ENCODE measurements at regions not wholly inside any gene's neighbourhood (a gene's known extent, or its start where the extent isn't known, plus 50 kb on each side); places are given as distances from the start of the nearest gene placed in this dataset.

DNA sequence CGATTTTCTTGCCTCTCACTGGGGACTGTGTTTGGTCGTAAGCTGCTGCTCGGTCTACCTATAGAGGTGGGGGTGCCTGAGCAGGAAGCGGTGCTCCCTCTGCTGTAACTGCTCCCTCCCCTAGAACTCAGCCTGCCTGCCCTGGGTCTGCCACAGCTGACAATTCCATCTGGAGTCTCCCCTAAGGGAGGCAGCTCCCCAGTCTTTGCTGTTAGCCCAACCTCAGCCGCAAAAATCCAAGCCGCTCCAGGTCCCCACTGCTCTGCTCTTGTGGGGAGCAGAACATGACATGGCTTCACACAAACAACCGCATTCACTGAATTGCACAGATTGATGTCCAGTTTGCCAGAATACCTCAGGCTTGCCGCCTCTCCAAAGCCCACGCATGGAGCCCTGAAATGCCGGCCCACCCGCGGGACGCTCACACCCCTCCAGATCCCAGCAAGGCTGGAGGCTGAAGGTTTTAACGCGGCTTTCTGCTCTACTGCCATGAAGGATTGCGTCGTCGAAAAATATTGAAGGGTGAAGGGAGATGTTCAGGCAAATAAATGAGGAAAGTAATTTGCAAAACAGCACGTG lies 221.5 kb upstream of the FOXF1 start:
- TF ChIP-seq, protein P1, sequence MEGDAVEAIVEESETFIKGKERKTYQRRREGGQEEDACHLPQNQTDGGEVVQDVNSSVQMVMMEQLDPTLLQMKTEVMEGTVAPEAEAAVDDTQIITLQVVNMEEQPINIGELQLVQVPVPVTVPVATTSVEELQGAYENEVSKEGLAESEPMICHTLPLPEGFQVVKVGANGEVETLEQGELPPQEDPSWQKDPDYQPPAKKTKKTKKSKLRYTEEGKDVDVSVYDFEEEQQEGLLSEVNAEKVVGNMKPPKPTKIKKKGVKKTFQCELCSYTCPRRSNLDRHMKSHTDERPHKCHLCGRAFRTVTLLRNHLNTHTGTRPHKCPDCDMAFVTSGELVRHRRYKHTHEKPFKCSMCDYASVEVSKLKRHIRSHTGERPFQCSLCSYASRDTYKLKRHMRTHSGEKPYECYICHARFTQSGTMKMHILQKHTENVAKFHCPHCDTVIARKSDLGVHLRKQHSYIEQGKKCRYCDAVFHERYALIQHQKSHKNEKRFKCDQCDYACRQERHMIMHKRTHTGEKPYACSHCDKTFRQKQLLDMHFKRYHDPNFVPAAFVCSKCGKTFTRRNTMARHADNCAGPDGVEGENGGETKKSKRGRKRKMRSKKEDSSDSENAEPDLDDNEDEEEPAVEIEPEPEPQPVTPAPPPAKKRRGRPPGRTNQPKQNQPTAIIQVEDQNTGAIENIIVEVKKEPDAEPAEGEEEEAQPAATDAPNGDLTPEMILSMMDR (IDR thresholded peaks at IDR 0.05) = no peak
- intact Hi-C loops (cut with DNase I) = no loop called here
- Histone ChIP-seq H3K9me3 (no peaks in the 10 kb centered on the region), H3K27ac (no peak overlapping the region), H3K4me3 (no peak overlapping the region), H3K4me1 (no peaks in the 10 kb centered on the region), H3K27me3 (peaks cover 0 to 6% (median 2%) of the 10 kb centered on the region in 4 donors), H3K36me3 (no peaks in the 10 kb centered on the region)
- FAIRE-seq (no peak), DNase-seq (no peak), ATAC-seq (no peak)
- 13 to 18% methylated on average over 19 of the region's 19 CpGs for WGBS, 2 donors

DNA sequence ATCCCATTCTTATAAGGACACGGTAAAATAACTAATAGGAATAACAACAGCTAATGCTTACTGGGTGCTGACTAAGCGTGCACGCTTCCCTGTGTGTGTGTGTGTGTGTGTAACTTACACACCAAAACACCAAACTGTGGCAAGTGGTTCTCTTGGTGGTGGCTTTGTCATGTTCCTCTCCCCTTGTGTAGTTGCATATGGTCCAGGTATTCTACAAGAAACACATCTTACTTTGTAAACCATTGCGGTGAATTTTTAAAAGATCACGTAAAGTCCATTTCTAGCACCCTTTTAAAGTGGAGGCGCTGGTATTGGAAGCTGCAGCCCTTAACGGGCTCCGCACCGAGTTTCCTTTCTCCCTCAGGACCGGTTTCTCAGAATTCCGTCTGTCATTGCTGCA lies 221.0 kb upstream of the FOXF1 start:
- ATAC-seq = no peak
- no peaks in the 10 kb centered on the region for H3K36me3 ChIP-seq
- no peaks in the 10 kb centered on the region for H3K9me3 ChIP-seq
- DNase-seq = no peak
- H3K4me1 ChIP-seq = no peaks in the 10 kb centered on the region
- TF ChIP-seq, protein P1 (IDR thresholded peaks at IDR 0.05) = no peak
- no peak overlapping the region for H3K27ac ChIP-seq
- no peak for FAIRE-seq
- peaks cover 0 to 6% (median 2%) of the 10 kb centered on the region in 4 donors for H3K27me3 ChIP-seq
- intact Hi-C loops (cut with DNase I) = no loop called here
- WGBS, 2 donors = 46 to 57% methylated on average over 11 of the region's 11 CpGs
- no peak overlapping the region for H3K4me3 ChIP-seq

DNA sequence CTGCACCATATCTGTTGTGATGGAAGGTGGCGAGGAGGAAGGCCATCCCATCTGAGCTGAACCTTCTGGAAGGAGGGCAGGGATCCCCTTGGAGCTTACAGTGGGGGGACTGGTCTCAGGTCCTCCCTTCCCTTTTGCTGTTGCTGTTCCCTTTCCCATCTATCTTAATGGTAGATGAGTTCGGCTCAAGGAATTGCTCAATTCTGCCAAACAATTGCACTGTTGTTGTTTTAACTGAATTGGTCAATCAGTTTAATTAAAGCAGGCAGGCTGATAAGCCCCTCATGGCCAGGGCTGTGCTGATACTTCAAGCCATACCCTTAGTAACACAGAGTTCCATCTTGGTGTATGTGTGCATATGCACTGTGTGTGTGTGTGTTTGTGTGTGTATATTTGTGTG lies 220.4 kb upstream of the FOXF1 start:
- DNase-seq (no peak), FAIRE-seq (no peak), ATAC-seq (no peak)
- TF ChIP-seq, protein P1 (IDR thresholded peaks at IDR 0.05) = no peak
- 46 to 63% methylated on average over 2 of the region's 2 CpGs for WGBS, 2 donors
- no peaks in the 10 kb centered on the region for H3K4me1 ChIP-seq
- H3K9me3 ChIP-seq = no peaks in the 10 kb centered on the region
- peaks cover 0 to 6% (median 2%) of the 10 kb centered on the region in 4 donors for H3K27me3 ChIP-seq
- no peaks in the 10 kb centered on the region for H3K36me3 ChIP-seq
- H3K4me3 ChIP-seq = no peak overlapping the region
- intact Hi-C loops (cut with DNase I) = no loop called here
- no peak overlapping the region for H3K27ac ChIP-seq

DNA sequence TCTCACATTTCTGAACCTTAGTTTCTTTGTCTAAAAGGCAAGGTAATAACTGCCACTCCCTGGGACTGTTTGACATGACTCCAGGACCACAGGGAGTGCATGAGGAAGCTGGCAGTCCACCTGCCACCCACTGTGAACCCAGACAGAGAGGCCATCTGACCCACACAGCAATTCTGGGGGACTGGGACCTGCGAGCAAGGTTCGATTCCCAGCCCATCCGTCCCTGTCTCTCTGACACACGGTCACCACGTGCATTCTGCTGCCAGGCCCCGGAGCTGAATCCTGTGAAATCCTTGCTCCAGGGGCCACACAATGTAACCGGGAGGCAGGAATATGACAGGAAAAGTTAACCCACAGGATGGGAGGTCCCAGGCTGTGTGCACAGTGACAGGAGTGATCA lies 218.8 kb upstream of the FOXF1 start:
- DNase-seq (no peak), ATAC-seq (no peak), FAIRE-seq (no peak)
- TF ChIP-seq, protein P1 (IDR thresholded peaks at IDR 0.05) = no peak
- H3K36me3 ChIP-seq = no peaks in the 10 kb centered on the region
- WGBS, 2 donors = 60 to 77% methylated on average over 7 of the region's 7 CpGs
- peaks cover 0 to 2% (median 0%) of the 10 kb centered on the region in 4 donors for H3K27me3 ChIP-seq
- intact Hi-C loops (cut with DNase I) = no loop called here
- H3K27ac ChIP-seq = no peak overlapping the region
- H3K4me1 ChIP-seq = no peaks in the 10 kb centered on the region
- H3K4me3 ChIP-seq = no peak overlapping the region
- no peaks in the 10 kb centered on the region for H3K9me3 ChIP-seq

DNA sequence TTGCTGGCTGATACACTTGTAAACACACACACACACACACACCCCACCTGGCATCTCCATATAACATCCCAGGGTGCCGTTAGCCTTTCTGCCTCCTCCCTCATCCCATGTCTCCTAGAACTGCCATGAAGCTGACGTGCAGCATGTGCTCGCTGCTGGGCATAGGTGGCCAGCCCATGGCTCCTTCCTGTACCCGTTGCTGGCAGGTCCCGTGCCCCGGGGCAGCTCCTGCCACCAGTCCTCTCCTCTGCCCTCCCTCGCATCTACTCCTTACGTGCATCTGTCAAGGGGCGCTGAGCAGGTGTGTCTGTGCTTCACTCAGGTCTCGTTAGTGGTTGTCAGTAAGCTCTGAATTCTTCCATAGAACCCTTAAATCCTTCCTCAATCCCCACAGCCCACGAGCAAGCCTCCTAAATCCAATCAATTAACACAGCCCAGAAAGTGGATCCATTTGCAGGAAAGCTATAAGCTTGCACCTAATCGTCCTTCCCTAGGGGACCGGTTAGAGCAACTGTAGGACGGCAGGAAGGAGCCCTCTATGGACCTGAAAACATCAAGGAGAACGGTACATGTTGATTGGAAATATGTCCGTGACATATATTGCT lies 218.1 kb upstream of the FOXF1 start:
- H3K27me3 ChIP-seq = no peaks in the 10 kb centered on the region
- WGBS, 2 donors = 53 to 68% methylated on average over 16 of the region's 16 CpGs
- intact Hi-C loops (cut with DNase I) = no loop called here
- DNase-seq = no peak
- no peak for ATAC-seq
- TF ChIP-seq, protein P1 (IDR thresholded peaks at IDR 0.05) = no peak
- H3K9me3 ChIP-seq = no peaks in the 10 kb centered on the region
- H3K36me3 ChIP-seq = no peaks in the 10 kb centered on the region
- no peaks in the 10 kb centered on the region for H3K4me1 ChIP-seq
- no peak overlapping the region for H3K27ac ChIP-seq
- no peak overlapping the region for H3K4me3 ChIP-seq
- FAIRE-seq = no peak

Data from pancreas (tissue), 10 donors.